NOMO-1 treated with dmso at 0.1 percent for 144 hours (cell line): ENCODE measurements at regions not wholly inside any gene's neighbourhood (a gene's known extent, or its start where the extent isn't known, plus 50 kb on each side); places are given as distances from the start of the nearest gene placed in this dataset.

Experiments
- DNase-seq: peaks from one replicate; lab custom pipeline; 2025; ENCODE audit not compliant: unreplicated experiment; lab: John Stamatoyannopoulos, UW

DNA sequence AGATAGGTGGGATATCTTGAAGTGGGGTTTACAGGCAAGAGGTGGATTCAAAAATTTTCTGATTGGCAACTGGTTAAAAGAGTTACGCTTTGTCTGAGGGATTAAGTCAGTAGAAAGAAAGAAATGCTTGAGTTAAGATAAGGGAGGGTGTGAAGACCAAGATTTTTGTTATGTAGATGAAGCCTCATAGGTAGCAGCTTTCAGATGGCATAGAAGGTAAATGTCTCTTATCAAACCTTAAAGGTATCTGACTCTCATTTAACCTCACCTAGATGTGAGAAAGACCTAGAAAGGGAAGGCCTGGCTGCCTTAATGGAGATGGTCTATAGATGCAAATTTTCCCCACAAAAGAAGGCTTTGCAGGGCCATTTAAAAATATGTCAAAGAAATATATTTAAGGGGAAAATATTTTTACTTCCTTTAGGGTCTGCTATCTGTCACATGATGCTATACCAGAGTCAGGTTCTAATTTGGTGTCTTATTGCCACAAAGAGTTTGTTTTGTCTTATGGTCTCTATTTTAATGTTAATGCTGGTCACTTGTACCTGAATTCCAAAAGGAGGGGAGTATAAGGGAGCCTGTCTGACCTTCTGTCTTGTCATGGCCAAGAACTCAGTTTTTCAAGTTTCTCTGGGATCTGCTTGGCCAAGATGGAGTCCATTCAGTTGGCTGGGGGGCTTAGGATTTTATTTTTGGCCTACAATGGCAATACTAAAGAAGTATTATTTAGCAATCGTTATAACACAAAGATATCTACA is 699.1 kb upstream of the AMOT start:
- DNase-seq = no peak

GRCh38 chrX:113529426-113530013 is 688.9 kb upstream of the AMOT start:
- no peak for DNase-seq

GRCh38 chrX:113522814-113523213 is 682.2 kb upstream of the AMOT start:
- DNase-seq = peak; percentile 44

- no peak for DNase-seq
These were observed 674.3 kb upstream of the AMOT start for GRCh38 chrX:113514906-113515305.

GRCh38 chrX:113512700-113513395 is 672.2 kb upstream of the AMOT start:
- no peak for DNase-seq

DNA sequence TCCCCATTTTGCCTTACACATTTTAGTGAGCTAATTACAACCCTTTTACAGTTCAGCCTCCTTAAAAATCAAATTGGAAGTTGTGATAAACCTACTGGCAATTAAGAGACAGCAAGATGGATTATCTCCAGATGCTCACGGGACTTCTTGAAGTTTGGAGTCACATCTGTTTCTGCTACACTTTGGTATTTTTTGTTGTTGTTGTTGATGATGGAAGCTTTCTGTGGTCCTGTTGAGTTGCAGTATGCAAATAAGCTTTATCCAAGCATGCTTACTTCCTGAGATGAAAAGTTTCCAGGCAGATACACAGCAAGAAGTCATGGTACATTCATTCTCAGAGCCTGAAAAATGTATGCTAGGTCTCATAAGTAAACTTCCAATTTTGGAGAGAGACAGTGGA is 670.0 kb upstream of the AMOT start:
- DNase-seq = no peak

DNA sequence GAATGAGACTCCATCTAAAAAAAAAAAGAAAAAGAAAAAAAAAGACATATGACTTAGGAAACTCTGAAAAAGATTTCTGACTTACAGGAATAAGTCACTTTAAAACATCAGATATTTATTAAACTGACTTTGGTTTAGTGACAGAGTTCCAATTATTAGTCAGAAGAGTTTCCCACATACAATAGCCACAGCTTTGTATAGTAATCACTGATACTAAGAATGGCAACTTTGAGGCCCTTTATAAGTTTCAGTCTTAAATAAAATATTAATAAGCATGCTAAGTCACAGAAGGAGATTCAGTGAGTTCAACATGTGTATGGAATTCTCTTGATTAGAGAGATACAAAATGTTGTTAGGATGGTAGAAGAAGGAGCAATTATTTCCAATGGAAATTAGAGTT is 652.3 kb upstream of the AMOT start:
- no peak for DNase-seq

DNA sequence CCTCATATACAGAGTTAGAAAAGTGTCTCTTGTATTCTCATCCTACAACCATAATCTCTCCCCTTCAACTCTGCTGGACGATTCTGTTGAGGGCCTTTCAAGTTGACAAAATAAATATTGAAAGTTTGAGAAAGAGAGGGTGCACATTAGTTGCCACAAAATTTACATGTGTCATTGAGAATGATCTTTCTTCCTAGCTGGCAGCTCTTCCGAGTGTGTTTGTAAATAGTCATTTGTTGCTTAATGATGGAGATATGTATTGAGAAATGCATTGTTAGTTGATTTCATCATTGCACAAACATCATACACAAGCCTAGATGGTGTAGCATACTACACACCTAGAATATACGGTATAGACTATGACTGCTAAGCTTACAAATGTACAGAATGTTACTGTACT is 632.8 kb upstream of the AMOT start:
- no peak for DNase-seq

DNA sequence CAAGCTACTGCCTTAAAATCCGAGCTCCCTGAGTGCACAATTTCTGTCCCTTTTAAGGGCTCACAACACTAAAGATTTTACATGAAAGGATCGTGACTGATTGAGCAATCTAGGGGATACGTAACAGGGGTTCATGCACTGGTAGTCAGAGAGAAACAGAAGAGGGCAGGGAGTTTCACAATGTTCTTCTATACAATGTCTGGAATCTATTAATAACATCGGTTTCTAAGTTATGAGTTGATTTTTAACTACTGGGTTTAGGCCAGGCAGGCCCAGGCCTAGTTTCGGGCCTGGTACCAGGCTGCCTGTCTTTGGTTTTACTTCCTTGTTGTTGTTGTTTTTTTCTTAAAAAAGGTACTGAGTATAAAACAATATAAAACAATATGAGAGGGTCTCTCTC is 632.4 kb upstream of the AMOT start:
- DNase-seq = peak; percentile 1

- DNase-seq = no peak
These were observed 629.5 kb upstream of the AMOT start for GRCh38 chrX:113470166-113470565.

GRCh38 chrX:113457719-113458118 is 617.1 kb upstream of the AMOT start:
- no peak for DNase-seq

DNA sequence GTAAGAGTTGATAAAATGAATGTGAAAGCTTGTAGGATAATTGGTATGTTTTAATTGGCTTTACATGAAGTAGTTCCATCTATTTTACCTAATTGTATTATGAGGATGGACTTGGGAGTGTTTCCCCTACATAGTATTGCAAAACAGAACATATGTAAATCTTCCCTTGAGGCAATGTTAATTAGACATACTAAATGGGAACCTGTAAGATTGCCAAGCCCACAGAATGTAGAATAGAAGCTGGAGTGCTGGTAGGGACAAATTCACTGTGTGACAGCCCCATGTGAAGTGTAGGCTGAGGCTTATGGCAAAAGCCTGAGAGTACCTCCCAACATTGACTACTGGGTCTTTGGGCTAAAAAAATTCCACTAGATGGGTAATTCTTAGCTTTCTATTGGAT is 615.0 kb upstream of the AMOT start:
- DNase-seq = no peak

DNA sequence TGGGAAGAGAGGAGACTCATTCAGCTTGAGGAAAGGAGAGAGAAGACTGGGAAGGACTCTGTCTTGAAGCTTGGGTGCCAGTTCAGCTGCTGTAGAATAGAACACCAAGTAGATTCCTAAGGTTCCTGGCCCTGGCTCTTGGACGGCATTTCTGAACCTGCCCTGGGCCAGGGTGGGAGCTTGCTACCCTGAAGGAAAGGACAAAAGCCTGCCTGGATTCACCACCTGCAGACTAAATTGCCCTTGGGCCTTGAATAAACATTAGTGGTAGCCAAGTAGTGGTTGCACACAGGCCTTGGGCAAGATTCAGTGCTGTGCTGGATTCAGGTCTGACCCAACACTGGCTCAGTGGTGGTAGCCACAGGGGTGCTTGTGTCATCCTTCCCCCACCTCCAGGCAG is 588.4 kb upstream of the AMOT start:
- DNase-seq = no peak

- no peak for DNase-seq
These were observed 581.7 kb upstream of the AMOT start for GRCh38 chrX:113422323-113422722.

DNA sequence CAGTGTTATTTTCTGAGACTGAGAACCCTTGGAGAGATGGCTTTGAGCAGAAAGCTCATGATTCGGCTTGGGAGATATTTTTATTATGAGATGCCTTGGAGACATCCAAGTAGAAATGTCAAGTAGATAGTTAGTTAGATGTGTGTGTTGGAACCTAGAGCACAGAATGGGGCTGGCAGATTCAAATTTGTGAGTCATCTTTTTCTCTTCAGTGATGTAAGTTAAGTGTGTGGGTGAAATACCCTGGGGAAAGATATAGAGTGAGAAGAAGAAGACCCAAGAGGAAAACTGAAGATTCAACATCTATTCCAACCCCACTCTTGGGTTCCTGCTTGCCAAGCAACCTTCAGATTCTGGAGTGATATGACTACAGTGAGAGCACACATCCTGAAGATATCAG is 580.8 kb upstream of the AMOT start:
- DNase-seq = no peak

- no peak for DNase-seq
These were observed 571.5 kb upstream of the AMOT start for GRCh38 chrX:113412106-113412505.

GRCh38 chrX:113408843-113409242 is 568.2 kb upstream of the AMOT start:
- no peak for DNase-seq

DNA sequence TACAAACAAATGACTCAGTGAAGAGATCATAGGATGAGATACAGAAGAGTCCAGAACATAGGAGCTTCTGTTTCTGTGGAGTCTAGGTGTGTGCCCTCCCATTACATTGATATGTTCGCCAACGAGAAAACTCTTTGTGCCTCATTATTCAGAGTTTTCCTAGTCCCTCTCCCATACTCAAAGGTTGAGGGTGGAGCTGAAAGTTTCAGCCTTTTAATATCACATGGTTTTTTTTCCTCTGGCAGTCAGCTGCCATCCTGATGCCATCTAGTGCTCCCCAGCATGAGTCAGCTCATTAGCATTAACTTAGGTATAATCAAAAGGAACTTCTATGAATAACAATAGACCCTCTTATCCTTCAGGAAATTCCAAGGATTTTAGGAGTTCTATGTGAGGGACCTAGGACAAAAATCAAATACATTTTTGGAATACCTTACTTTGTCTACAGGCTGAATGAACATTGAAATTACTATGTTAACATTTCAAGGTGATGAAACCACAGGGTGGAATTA is 559.6 kb upstream of the AMOT start:
- no peak for DNase-seq

DNA sequence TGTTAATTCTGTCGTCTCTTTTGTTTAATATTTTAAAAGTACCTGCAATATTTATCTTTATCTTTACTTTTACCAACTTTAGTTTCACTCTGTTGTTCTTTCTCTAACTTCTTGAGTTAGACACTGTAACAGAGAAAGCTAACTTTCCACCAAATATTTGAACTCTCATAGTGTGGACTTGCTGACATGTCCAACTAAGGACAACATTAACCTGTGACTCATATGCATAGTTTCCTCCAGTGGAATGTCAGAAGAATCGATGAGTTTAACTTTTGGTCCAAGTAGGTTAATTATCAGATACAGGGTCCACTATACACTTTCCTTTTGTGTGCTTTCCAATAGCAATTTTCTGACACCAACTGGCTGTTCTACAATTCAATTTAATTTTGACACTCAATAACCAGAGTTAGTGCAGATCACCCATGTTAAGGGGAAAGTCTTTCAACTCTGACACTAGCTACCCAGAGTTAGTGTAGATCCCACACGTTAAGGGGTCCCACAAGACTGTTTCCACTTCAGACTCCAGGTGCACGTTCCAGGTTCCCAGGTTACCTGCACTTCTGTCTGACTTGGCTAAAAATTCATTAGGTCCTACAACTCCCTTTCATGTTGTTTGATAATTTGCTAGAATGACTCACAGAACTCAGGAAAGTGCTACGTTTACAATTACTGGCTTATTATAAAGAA is 559.0 kb upstream of the AMOT start:
- no peak for DNase-seq

DNA sequence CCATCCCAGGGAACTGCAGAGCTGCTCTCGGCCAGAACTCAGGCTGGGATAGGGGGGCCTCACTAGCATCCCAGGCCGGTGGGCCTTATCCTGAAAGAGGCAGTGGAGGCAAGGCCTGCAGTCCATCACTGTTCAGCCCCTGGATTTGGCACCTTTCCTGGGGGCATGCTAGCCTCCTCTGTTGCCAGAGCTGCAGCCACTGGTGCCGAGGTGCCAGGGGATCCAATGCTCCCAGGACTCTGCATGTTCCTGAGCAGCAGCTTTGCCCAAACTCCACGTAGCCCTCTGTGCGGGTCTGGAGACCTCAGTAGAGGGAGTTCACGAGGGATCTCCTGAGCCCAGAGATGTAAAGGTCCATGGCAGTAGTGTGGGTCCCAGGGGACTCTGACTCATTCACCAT is 551.7 kb upstream of the AMOT start:
- no peak for DNase-seq

GRCh38 chrX:113391875-113392274 is 551.2 kb upstream of the AMOT start:
- no peak for DNase-seq

GRCh38 chrX:113390531-113390930 is 549.9 kb upstream of the AMOT start:
- no peak for DNase-seq
